Vagina (tissue), 2 donors: ENCODE measurements at regions not wholly inside any gene's neighbourhood (a gene's known extent, or its start where the extent isn't known, plus 50 kb on each side); places are given as distances from the start of the nearest gene placed in this dataset.
A peak's percentile ranks its signal among the peaks of the same experiment; 100 is the strongest.
"Not testable (repeated sequence)": the region's sequence is repeated elsewhere in the genome, so short reads cannot be mapped to it uniquely, and the experiment has no call there.

Experiments used
- DNase-seq, 2 donors: peaks; one replicate each; pipeline ENCODE4 v3.0.0-alpha.2; 2017; ENCODE audit errors: extremely low spot score in 2 of 2
- H3K27ac ChIP-seq: fragments of 200-600 bp; sonication (generic); one replicate; pipeline ENCODE4 v1.5.1; 2019
- H3K27me3 ChIP-seq: fragments of 200-600 bp; sonication (generic); one replicate; pipeline ENCODE4 v1.5.1; 2019
- H3K36me3 ChIP-seq, 2 donors: fragments of 200-600 bp; sonication (generic); one replicate each; pipeline ENCODE4 v1.5.1; 2017 to 2019
- H3K4me1 ChIP-seq: fragments of 200-600 bp; sonication (generic); one replicate; pipeline ENCODE4 v1.5.1; 2019
- H3K4me3 ChIP-seq, 2 donors: fragments of 200-600 bp; sonication (generic); 1 replicate in 1 of 2; 2 replicates in 1 of 2; pipeline ENCODE4 v1.5.1; 2016 to 2019
- H3K9me3 ChIP-seq: fragments of 200-600 bp; sonication (generic); one replicate; pipeline ENCODE4 v1.5.1; 2019
- POLR2A ChIP-seq, 2 donors: fragments of 450-650 bp; IDR thresholded peaks; one replicate each; pipeline ENCODE4 v1.6.1; 2017; ENCODE audit warnings: antibody characterized with exemption in 2 of 2, mild to moderate bottlenecking in 2 of 2, moderate library complexity in 2 of 2
- POLR2AphosphoS5 ChIP-seq, 2 donors: sonication (generic); formaldehyde crosslinking; IDR thresholded peaks; one replicate each; pipeline ENCODE4 v1.9.0; 2017; ENCODE audit warnings: antibody characterized with exemption in 2 of 2, mild to moderate bottlenecking in 2 of 2, low read depth in 1 of 2; ENCODE audit not compliant: insufficient read depth in 1 of 2
- intact Hi-C: fragments of 100-400 bp; cut with DNase I; formaldehyde crosslinking; loops from one replicate; pipeline ENCODE4 v1.15.1; 2023
- TF ChIP-seq, protein P1 (sequence below), 3 experiments: fragments of 450-650 bp in 2 of 3; fragments of 200-600 bp in 1 of 3; sonication (generic) in 1 of 3; IDR thresholded peaks; one replicate each; pipeline ENCODE4 v1.5.1; 2017 to 2019; ENCODE audit warnings: antibody characterized with exemption in 3 of 3, mild to moderate bottlenecking in 2 of 3, moderate library complexity in 2 of 3

DNA sequence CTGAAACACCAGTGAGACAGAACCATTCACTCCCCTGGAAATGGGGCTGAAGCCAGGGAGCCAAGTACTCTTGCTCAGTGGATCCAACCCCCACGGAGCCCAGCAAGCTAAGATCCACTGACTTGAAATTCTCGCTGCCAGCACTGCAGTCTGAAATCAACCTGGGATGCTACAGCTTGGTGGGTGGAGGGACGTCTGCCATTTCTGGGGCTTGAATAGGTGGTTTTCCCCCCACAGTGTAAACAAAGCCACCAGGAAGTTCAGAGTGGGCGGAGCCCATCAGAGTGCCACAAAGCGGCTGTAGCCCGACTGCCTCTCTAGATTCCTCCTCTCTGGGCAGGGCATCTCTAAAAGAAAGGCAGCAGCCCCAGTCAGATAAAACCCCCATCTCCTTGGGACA, 292.8 kb downstream of the LNPK start:
- Histone ChIP-seq H3K27ac (no peak overlapping the region), H3K4me1 (no peaks in the 10 kb centered on the region), H3K27me3 (no peaks in the 10 kb centered on the region), H3K4me3 (no peak overlapping the region), H3K9me3 (no peaks in the 10 kb centered on the region), H3K36me3 (no peaks in the 10 kb centered on the region)
- TF ChIP-seq, protein P1, sequence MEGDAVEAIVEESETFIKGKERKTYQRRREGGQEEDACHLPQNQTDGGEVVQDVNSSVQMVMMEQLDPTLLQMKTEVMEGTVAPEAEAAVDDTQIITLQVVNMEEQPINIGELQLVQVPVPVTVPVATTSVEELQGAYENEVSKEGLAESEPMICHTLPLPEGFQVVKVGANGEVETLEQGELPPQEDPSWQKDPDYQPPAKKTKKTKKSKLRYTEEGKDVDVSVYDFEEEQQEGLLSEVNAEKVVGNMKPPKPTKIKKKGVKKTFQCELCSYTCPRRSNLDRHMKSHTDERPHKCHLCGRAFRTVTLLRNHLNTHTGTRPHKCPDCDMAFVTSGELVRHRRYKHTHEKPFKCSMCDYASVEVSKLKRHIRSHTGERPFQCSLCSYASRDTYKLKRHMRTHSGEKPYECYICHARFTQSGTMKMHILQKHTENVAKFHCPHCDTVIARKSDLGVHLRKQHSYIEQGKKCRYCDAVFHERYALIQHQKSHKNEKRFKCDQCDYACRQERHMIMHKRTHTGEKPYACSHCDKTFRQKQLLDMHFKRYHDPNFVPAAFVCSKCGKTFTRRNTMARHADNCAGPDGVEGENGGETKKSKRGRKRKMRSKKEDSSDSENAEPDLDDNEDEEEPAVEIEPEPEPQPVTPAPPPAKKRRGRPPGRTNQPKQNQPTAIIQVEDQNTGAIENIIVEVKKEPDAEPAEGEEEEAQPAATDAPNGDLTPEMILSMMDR (IDR thresholded peaks at IDR 0.05) = no peak
- TF ChIP-seq POLR2AphosphoS5 (IDR thresholded peaks at IDR 0.05; ENCODE audit: insufficient read depth in 1 of 2, low read depth in 1 of 2) (no peak), POLR2A (IDR thresholded peaks at IDR 0.05) (no peak)
- no peak for DNase-seq
- intact Hi-C loops = no loop called here

- Histone ChIP-seq H3K27me3 (no peaks in the 10 kb centered on the region), H3K4me1 (no peaks in the 10 kb centered on the region), H3K27ac (no peak overlapping the region), H3K9me3 (no peaks in the 10 kb centered on the region), H3K4me3 (no peak overlapping the region), H3K36me3 (no peaks in the 10 kb centered on the region)
- DNase-seq = no peak
- TF ChIP-seq, protein P1 (IDR thresholded peaks at IDR 0.05) = no peak
- TF ChIP-seq POLR2AphosphoS5 (IDR thresholded peaks at IDR 0.05; ENCODE audit: insufficient read depth in 1 of 2, low read depth in 1 of 2) (no peak), POLR2A (IDR thresholded peaks at IDR 0.05) (no peak)
- intact Hi-C loops = no loop called here
Observed at GRCh38 chr2:175707322-175707721, 294.7 kb downstream of the LNPK start.

GRCh38 chr2:175704568-175704967, 297.5 kb downstream of the LNPK start:
- H3K4me1 ChIP-seq, DNase-seq, H3K9me3 ChIP-seq, H3K4me3 ChIP-seq, H3K27me3 ChIP-seq, intact Hi-C loops, H3K36me3 ChIP-seq, H3K27ac ChIP-seq: not testable (repeated sequence)

DNA sequence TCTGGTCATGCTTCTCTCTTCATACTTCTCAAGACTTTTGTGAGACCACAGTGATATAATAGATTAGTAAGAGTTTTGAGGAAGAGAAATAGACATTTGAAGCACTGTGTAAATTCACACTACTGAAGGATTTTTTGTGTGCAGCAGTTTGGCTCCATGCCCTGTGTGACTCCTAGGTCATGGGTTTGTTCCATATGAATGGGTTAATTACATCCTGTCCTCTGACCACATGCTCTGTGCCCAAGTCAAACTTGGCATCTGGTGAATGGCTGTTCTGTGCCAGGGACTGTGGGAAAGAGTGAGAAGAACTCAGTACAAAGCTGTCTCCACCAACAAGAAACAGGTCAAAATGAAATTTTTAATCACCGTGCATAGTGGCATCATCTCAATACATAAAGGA, 304.0 kb downstream of the LNPK start:
- DNase-seq = no peak
- H3K36me3 ChIP-seq = no peaks in the 10 kb centered on the region
- intact Hi-C loops = no loop called here
- TF ChIP-seq, protein P1 (IDR thresholded peaks at IDR 0.05) = no peak
- TF ChIP-seq POLR2AphosphoS5 (IDR thresholded peaks at IDR 0.05; ENCODE audit: insufficient read depth in 1 of 2, low read depth in 1 of 2) (no peak), POLR2A (IDR thresholded peaks at IDR 0.05) (no peak)
- no peaks in the 10 kb centered on the region for H3K27me3 ChIP-seq
- H3K27ac ChIP-seq = no peak overlapping the region
- H3K9me3 ChIP-seq = no peaks in the 10 kb centered on the region
- H3K4me1 ChIP-seq = no peaks in the 10 kb centered on the region
- H3K4me3 ChIP-seq = no peak overlapping the region

GRCh38 chr2:175690113-175690837, 311.8 kb downstream of the LNPK start:
- Histone ChIP-seq H3K27ac (no peak overlapping the region), H3K4me1 (no peaks in the 10 kb centered on the region), H3K36me3 (no peaks in the 10 kb centered on the region), H3K4me3 (no peak overlapping the region), H3K27me3 (no peaks in the 10 kb centered on the region), H3K9me3 (no peaks in the 10 kb centered on the region)
- TF ChIP-seq, protein P1 (IDR thresholded peaks at IDR 0.05) = peak; percentile 24 to 72 (median 60)
- TF ChIP-seq POLR2A (IDR thresholded peaks at IDR 0.05) = no peak
- TF ChIP-seq POLR2AphosphoS5 (IDR thresholded peaks at IDR 0.05; ENCODE audit: insufficient read depth in 1 of 2, low read depth in 1 of 2) = no peak
- DNase-seq = no peak
- intact Hi-C loops = no loop called here
